Astrocyte of the spinal cord (primary cell): ENCODE measurements at regions not wholly inside any gene's neighbourhood (a gene's known extent, or its start where the extent isn't known, plus 50 kb on each side); places are given as distances from the start of the nearest gene placed in this dataset.

Experiments
- DNase-seq: peaks from one replicate; pipeline ENCODE4 v3.0.0; 2011; ENCODE audit warnings: low read depth, low spot score
- H3K4me3 ChIP-seq: 2 replicates; pipeline ENCODE4 v1.5.1; 2011; ENCODE audit warnings: low read depth, mild to moderate bottlenecking, low read length, moderate library complexity
- in situ Hi-C: cut with HindIII; loops from 2 replicates; pipeline ENCODE4 v1.10.0; 2017; ENCODE audit warnings: low sequenced_read_pairs
- TF ChIP-seq, protein P1 (sequence below): IDR thresholded peaks from 2 replicates; pipeline ENCODE4 v1.5.1; 2012; ENCODE audit warnings: low read depth, mild to moderate bottlenecking, low read length, inconsistent platforms

DNA sequence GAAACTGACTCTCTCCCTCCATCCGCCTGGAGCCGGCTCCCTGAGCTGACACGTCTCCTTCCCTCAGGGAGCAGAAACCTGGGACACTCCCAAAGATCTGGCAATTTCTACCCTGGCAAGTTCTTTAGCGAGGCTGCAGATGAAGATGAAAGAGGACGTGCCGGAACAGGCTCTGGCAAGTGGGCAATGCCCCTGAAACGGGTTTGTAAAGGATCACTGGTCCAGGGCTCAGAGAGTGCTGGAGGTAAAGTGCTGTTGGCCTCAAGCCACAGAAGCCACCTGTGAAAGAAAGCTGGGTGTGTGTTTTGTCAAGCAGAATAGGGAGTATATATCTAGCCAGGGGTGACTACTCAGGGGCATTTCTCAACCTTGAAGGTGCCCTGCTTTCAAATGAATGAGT, 131.4 kb upstream of the ATP6AP2 start:
- no peak for DNase-seq
- TF ChIP-seq, protein P1, sequence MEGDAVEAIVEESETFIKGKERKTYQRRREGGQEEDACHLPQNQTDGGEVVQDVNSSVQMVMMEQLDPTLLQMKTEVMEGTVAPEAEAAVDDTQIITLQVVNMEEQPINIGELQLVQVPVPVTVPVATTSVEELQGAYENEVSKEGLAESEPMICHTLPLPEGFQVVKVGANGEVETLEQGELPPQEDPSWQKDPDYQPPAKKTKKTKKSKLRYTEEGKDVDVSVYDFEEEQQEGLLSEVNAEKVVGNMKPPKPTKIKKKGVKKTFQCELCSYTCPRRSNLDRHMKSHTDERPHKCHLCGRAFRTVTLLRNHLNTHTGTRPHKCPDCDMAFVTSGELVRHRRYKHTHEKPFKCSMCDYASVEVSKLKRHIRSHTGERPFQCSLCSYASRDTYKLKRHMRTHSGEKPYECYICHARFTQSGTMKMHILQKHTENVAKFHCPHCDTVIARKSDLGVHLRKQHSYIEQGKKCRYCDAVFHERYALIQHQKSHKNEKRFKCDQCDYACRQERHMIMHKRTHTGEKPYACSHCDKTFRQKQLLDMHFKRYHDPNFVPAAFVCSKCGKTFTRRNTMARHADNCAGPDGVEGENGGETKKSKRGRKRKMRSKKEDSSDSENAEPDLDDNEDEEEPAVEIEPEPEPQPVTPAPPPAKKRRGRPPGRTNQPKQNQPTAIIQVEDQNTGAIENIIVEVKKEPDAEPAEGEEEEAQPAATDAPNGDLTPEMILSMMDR, result no peak
- in situ Hi-C loops, result no loop called here

DNA sequence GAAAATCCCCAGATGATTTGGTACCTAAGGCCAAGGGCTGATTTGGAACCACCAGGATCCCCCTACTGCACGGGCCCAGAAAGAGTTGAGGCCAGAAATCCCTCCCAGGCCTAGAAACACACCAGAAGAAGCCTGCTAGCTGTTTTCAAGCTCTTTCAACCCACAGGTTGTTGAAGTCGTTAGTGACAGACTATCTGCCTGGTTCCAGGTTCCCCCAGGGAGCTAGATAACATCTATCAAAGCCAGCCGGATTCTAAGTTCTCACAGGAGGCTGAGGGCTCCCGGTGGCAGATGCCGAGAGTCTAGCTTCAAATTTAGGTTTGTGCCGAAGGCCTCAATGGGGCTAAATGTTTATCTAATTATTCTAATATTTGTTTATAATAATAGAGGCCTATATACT, 132.0 kb upstream of the ATP6AP2 start:
- DNase-seq, result no peak
- in situ Hi-C loops, result no loop called here
- TF ChIP-seq, protein P1, result no peak
- no peak overlapping the region for H3K4me3 ChIP-seq

More for the DNA sequence above, 131.4 kb upstream of the ATP6AP2 start:
- no peak overlapping the region for H3K4me3 ChIP-seq

DNA sequence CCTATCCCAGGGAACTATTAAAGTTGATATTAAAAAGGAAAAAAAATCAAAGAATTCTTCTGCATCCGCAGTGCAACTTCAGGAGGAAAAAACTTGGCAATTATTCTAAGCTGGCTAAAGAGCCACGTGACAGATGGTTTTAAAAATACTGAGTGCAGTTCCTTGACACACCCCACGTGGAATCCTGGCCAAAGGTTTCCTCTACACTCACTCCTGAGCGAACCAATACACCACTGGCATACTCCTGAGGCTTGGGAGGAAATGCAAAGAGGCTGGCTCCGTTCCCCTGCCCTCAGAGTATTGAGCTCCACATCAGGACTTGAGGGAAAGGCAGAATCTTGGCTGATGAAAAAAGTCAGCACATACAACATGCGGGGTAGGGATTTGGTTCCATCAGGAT, 133.8 kb upstream of the ATP6AP2 start:
- no peak for DNase-seq
- H3K4me3 ChIP-seq, result no peak overlapping the region
- in situ Hi-C loops, result no loop called here
- TF ChIP-seq, protein P1, result no peak

DNA sequence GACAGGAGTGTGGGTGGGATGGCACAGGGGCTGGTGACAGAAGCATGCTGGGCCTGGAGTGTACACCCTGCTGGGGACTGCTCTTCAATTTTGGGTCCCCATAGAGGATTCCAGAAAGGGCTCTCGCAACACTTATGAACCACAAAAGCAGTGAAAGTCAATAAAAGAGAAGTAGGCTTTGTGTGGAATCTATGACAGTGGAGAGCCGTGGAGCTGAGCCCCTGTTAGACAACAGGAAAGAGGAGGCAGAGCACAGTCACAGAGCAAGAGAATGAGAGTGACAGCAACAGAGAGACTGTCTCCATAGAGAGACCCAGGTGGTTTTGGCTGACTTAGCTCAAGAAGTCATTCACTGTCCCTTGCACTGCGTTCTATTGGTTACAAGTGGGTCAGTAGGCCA, 135.1 kb upstream of the ATP6AP2 start:
- TF ChIP-seq, protein P1, result no peak
- in situ Hi-C loops, result no loop called here
- DNase-seq, result no peak
- no peak overlapping the region for H3K4me3 ChIP-seq

DNA sequence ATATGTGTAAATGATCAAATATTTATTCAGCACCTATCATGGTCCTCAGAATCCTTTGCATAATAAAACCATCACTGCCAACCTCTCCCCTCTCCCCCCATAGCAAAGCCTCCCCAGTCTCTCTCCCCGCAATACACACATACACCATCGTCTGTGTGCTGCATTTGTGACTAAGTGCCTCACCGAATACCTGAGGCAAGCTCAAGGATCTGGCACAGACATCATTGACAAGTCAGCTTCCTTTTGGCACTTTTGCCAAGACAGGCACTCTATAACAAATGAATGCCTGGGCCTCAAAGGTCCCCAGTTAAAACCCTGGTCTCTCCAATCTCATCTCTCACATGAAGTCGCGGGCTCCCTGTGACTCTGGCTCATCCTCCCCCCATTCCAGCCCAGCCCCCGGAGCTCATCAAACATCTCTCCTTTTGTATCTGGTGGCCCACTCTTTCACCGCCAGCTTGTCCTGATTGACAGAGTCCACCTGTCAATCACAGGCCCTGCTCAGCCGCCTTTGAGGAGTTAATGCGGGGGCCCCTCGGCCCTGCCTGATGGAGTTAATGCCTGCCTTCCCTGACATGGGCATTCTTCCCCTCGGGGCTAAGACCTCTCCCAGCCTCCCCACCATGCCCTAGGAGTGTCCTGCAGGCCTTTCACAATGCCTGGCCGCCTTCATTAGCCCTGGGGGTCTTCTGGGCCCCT, 135.8 kb upstream of the ATP6AP2 start:
- no peak overlapping the region for H3K4me3 ChIP-seq
- TF ChIP-seq, protein P1, result no peak
- DNase-seq, result no peak
- in situ Hi-C loops, result no loop called here

DNA sequence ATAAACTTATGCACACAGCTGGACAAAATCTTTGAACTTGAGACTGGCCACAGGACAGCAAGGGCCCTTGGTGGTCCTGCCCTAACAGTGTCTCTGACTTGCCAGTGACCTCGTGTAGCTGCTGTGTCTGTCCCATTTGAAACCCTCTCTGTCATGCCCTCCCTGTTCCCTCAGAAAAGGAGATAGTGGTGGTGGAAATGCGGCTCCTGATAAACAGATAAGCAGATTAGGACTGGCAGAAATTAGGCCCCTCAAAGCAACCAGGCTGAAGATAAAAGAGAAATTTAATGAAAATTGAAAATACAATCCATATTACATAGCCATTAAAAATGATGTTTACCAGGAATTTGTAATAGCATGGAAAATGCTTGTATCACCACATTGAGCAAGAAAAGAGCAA, 136.6 kb upstream of the ATP6AP2 start:
- TF ChIP-seq, protein P1, result no peak
- no peak overlapping the region for H3K4me3 ChIP-seq
- in situ Hi-C loops, result no loop called here
- no peak for DNase-seq
